Renal cortex interstitium (tissue), 11 donors: ENCODE measurements at regions not wholly inside any gene's neighbourhood (a gene's known extent, or its start where the extent isn't known, plus 50 kb on each side); places are given as distances from the start of the nearest gene placed in this dataset.
"Not testable (repeated sequence)": the region's sequence is repeated elsewhere in the genome, so short reads cannot be mapped to it uniquely, and the experiment has no call there.

Experiments
- DNase-seq, 11 donors: peaks; one replicate each; pipeline ENCODE4 v3.0.0-alpha.2; 2013; ENCODE audit warnings: low read depth in 9 of 11, low spot score in 4 of 11; ENCODE audit errors: extremely low read depth in 1 of 11

DNA sequence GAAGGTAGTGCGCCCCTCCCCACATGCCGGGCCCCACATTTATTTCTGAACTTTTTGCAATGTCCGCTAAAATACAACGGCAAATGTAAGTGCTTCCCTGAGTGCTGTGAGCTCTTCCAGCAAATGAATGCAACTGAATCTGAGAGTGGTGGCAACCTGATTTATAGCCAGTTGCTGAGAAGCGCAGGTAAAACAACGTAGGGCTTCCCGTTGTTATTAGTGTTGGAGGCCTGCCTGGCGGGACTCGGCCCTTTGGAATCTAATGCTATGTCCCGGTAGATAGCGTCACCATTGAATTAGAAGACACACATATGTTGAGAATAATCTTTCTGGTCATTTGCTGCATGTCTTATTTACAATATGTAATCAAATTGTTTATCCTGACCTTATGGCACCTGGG lies 302.7 kb downstream of the CWH43 start:
- DNase-seq, result not testable (repeated sequence)

- DNase-seq, result not testable (repeated sequence)
Observed at GRCh38 chr4:49314815-49315214, 328.7 kb downstream of the CWH43 start.

DNA sequence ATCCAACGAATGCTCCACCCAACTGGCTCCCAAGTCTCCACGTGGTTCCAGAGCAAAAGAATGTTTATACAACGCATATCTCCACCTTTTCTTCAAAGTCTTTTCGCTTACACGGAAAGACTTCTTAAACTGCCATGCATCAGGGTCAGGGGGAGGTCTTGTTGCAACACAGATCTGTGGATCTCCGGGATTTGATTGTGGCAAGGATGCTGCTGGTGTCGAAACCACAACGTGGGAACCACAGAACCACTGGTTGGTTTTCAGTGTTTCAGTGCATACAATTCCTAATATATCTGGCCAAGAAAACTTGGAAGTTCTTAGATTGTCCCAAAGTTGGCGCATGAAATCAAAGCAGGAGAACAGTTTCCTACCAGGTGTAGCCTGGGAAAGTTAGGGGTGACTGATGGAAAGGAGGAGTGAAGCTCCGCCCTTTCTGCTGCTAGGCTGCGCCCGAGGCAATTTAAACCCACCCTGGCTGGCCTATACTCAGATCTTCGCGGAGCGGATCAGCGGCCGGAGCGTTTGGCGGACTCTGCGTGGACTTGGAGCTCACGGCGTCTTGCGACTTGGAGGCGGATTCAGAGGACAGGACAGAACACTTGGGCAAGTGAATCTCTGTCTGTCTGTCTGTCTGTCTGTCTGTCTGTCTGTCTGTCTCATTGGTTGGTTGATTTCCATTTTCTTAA lies 334.8 kb downstream of the CWH43 start:
- not testable (repeated sequence) for DNase-seq

- not testable (repeated sequence) for DNase-seq
Observed at GRCh38 chr4:49321511-49322300, 335.6 kb downstream of the CWH43 start.

- DNase-seq, result not testable (repeated sequence)
Observed at GRCh38 chr4:49322610-49323572, 336.8 kb downstream of the CWH43 start.

DNA sequence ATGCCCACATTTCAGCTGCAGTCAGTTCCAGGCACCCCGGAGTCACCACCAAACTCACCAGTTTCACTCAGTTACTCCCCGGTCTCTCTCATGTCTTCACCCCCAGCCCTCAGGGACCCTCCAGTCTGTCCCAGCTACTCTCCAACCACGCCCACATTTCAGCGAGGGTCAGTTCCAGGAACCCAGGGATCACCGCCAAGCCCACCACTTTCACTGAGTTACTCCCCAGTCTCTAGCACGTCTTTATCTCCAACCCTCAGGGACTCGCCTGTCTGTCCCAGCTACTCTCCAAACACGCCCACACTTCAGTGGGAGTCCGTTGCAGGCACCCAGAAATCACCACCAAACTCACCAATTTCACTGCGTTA lies 337.5 kb downstream of the CWH43 start:
- DNase-seq, result not testable (repeated sequence)
